ENCODE measurements at regions not wholly inside any gene's neighbourhood (a gene's known extent, or its start where the extent isn't known, plus 50 kb on each side); places are given as distances from the start of the nearest gene placed in this dataset.

DNA sequence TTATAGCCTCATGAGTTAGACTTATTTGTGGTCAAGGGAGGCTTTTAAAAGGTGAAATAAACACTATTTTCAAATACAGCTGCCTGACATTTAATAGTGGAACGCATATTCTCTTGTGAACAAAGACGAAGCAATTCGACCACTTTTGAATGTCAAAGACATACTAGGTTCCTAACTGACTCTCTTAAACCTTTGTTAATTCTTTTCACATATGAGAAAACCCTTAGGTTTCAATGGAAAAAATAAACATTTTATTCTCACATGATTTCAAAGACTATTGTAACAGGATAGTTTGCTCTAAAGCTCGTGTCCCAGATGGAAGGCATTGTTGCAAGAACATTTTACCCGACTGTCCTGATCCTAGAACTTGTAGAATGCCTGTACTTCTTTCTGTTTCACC, 74.8 kb upstream of the BOC start:
- Histone ChIP-seq H3K27ac (no peak overlapping the region), H3K9me3 (no peaks in the 10 kb centered on the region), H3K4me1 (peaks cover 0 to 10% (median 0%) of the 10 kb centered on the region in 4 donors), H3K36me3 (no peaks in the 10 kb centered on the region), H3K27me3 (no peaks in the 10 kb centered on the region), H3K4me3 (no peak overlapping the region)
- DNase-seq (ENCODE audit: low spot score in 2 of 2) = no peak
- TF ChIP-seq EP300 (IDR thresholded peaks at IDR 0.05) (no peak), POLR2A (IDR thresholded peaks at IDR 0.05) (no peak), CTCF (IDR thresholded peaks at IDR 0.05) (no peak)
- 92 to 95% methylated on average over 5 of the region's 5 CpGs for WGBS, 2 donors

- Histone ChIP-seq H3K36me3 (no peaks in the 10 kb centered on the region), H3K27ac (no peak overlapping the region), H3K4me3 (no peak overlapping the region), H3K27me3 (no peaks in the 10 kb centered on the region), H3K4me1 (peaks cover 0 to 7% (median 0%) of the 10 kb centered on the region in 4 donors), H3K9me3 (no peaks in the 10 kb centered on the region)
- TF ChIP-seq EP300 (IDR thresholded peaks at IDR 0.05) = no peak
- no peak for TF ChIP-seq CTCF (IDR thresholded peaks at IDR 0.05)
- TF ChIP-seq POLR2A (IDR thresholded peaks at IDR 0.05) = no peak
- DNase-seq (ENCODE audit: low spot score in 2 of 2) = no peak
- 67 to 87% methylated on average over 6 of the region's 6 CpGs for WGBS, 2 donors
These were observed 72.3 kb upstream of the BOC start for GRCh38 chr3:113138839-113139743.

- Histone ChIP-seq H3K9me3 (no peaks in the 10 kb centered on the region), H3K4me3 (no peak overlapping the region), H3K27ac (no peak overlapping the region), H3K4me1 (peaks cover 0 to 6% (median 0%) of the 10 kb centered on the region in 4 donors), H3K36me3 (no peaks in the 10 kb centered on the region), H3K27me3 (no peaks in the 10 kb centered on the region)
- DNase-seq (ENCODE audit: low spot score in 2 of 2) = no peak
- TF ChIP-seq POLR2A (IDR thresholded peaks at IDR 0.05) (no peak), CTCF (IDR thresholded peaks at IDR 0.05) (no peak), EP300 (IDR thresholded peaks at IDR 0.05) (no peak)
- WGBS, 2 donors = 72 to 83% methylated on average over 2 of the region's 2 CpGs
These were observed 70.5 kb upstream of the BOC start for GRCh38 chr3:113140876-113141275.

GRCh38 chr3:113141543-113141942, 69.8 kb upstream of the BOC start:
- Histone ChIP-seq H3K4me3 (no peak overlapping the region), H3K4me1 (no peaks in the 10 kb centered on the region), H3K9me3 (no peaks in the 10 kb centered on the region), H3K27ac (no peak overlapping the region), H3K36me3 (no peaks in the 10 kb centered on the region), H3K27me3 (no peaks in the 10 kb centered on the region)
- 61 to 70% methylated on average over 2 of the region's 2 CpGs for WGBS, 2 donors
- DNase-seq (ENCODE audit: low spot score in 2 of 2) = no peak
- TF ChIP-seq CTCF (IDR thresholded peaks at IDR 0.05) = no peak
- no peak for TF ChIP-seq EP300 (IDR thresholded peaks at IDR 0.05)
- TF ChIP-seq POLR2A (IDR thresholded peaks at IDR 0.05) = no peak

DNA sequence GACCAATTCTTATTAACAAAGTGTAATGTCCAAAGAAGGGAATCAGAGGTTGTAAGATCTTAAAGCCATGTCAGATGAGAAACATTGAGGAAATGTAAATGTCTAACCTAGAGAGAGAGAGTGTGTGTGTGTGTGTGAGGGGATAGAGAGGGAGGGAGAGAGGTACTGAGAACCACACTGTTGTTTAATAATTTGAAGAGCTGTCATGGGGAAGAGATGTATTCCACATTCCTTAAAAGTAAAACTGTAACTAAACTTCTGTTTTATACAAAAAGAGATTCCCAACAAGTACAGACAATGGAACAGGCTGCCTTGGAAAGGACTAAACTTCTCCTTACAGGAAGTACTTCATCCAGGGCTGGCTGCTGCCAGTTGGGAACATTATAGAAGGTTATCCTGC, 68.9 kb upstream of the BOC start:
- no peak for DNase-seq (ENCODE audit: low spot score in 2 of 2)
- H3K9me3 ChIP-seq = no peaks in the 10 kb centered on the region

More for the DNA sequence above, 68.9 kb upstream of the BOC start:
- no peak overlapping the region for H3K4me3 ChIP-seq
- no peaks in the 10 kb centered on the region for H3K36me3 ChIP-seq
- H3K4me1 ChIP-seq = peaks cover 0 to 6% (median 0%) of the 10 kb centered on the region in 4 donors
- no peaks in the 10 kb centered on the region for H3K27me3 ChIP-seq
- TF ChIP-seq EP300 (IDR thresholded peaks at IDR 0.05) (no peak), POLR2A (IDR thresholded peaks at IDR 0.05) (no peak), CTCF (IDR thresholded peaks at IDR 0.05) (no peak)
- H3K27ac ChIP-seq = no peak overlapping the region

Data from tibial nerve (tissue), 4 donors.